Suprapubic skin (tissue), 4 donors: ENCODE measurements at regions not wholly inside any gene's neighbourhood (a gene's known extent, or its start where the extent isn't known, plus 50 kb on each side); places are given as distances from the start of the nearest gene placed in this dataset.

ENCODE experiments used
- CTCF ChIP-seq, 2 donors: fragments of 200-600 bp in 1 of 2; fragments of 450-650 bp in 1 of 2; sonication (generic) in 1 of 2; IDR thresholded peaks; one replicate each; pipeline ENCODE4 v1.5.1; 2016 to 2019; ENCODE audit warnings: antibody characterized with exemption in 2 of 2, mild to moderate bottlenecking in 1 of 2, moderate library complexity in 1 of 2
- EP300 ChIP-seq: sonication (generic); formaldehyde crosslinking; IDR thresholded peaks from one replicate; pipeline ENCODE4 v1.6.1; 2017; ENCODE audit warnings: antibody characterized with exemption
- POLR2A ChIP-seq, 2 donors: fragments of 450-650 bp; IDR thresholded peaks; one replicate each; pipeline ENCODE4 v1.6.1; 2017; ENCODE audit warnings: antibody characterized with exemption in 2 of 2, mild to moderate bottlenecking in 2 of 2, moderate library complexity in 2 of 2
- POLR2AphosphoS5 ChIP-seq, 3 donors: sonication (generic); formaldehyde crosslinking; IDR thresholded peaks; one replicate each; pipeline ENCODE4 v1.6.1; 2017; ENCODE audit warnings: antibody characterized with exemption in 3 of 3

GRCh38 chr11:109680127-109680526 is 258.1 kb downstream of the C11orf87 start:
- TF ChIP-seq CTCF (IDR thresholded peaks at IDR 0.05) (no peak), POLR2AphosphoS5 (IDR thresholded peaks at IDR 0.05) (no peak), POLR2A (IDR thresholded peaks at IDR 0.05) (no peak), EP300 (no peak)
